Fibroblast of lung (primary cell): ENCODE measurements at regions not wholly inside any gene's neighbourhood (a gene's known extent, or its start where the extent isn't known, plus 50 kb on each side); places are given as distances from the start of the nearest gene placed in this dataset.

ENCODE experiments used
- DNase-seq, 2 donors: peaks; one replicate each; pipeline versions ENCODE4 v3.0.0 to v3.0.0-alpha.2; 2010; ENCODE audit warnings: low read depth in 2 of 2
- H2AFZ ChIP-seq: 2 replicates; pipeline ENCODE4 v1.5.1; 2012; ENCODE audit warnings: low read length, control low read depth, inconsistent platforms
- H3K27ac ChIP-seq: 2 replicates; pipeline ENCODE4 v1.5.1; 2011; ENCODE audit warnings: low read length, control low read depth; ENCODE audit not compliant: insufficient read depth
- H3K27me3 ChIP-seq: 2 replicates; pipeline ENCODE4 v1.5.1; 2011; ENCODE audit warnings: mild to moderate bottlenecking, low read length; ENCODE audit not compliant: control insufficient read depth, insufficient read depth
- H3K36me3 ChIP-seq: 2 replicates; pipeline ENCODE4 v1.5.1; 2011; ENCODE audit warnings: low read length; ENCODE audit not compliant: control insufficient read depth, insufficient read depth
- H3K4me1 ChIP-seq: 2 replicates; pipeline ENCODE4 v1.5.1; 2011; ENCODE audit warnings: low read length; ENCODE audit not compliant: control insufficient read depth, insufficient read depth; ENCODE audit errors: extremely low read depth
- H3K4me2 ChIP-seq: 2 replicates; pipeline ENCODE4 v1.5.1; 2011; ENCODE audit warnings: low read length, control low read depth; ENCODE audit not compliant: insufficient read depth; ENCODE audit errors: extremely low read depth
- H3K4me3 ChIP-seq, 4 experiments: fragments of 200-600 bp in 1 of 4; sonication (generic) in 1 of 4; replicated peaks in 1 of 4; 2 replicates each; pipeline ENCODE4 v1.5.1; 2011 to 2016; ENCODE audit warnings: low read length in 4 of 4, low read depth in 3 of 4, mild to moderate bottlenecking in 3 of 4, control low read depth in 2 of 4, inconsistent platforms in 1 of 4, mixed read lengths in 1 of 4; ENCODE audit not compliant: insufficient read depth in 1 of 4; ENCODE audit errors: control extremely low read depth in 1 of 4
- H3K79me2 ChIP-seq: 2 replicates; pipeline ENCODE4 v1.5.1; 2012; ENCODE audit warnings: mild to moderate bottlenecking, low read length, inconsistent platforms; ENCODE audit not compliant: control insufficient read depth, insufficient read depth
- H3K9ac ChIP-seq: 2 replicates; pipeline ENCODE4 v1.5.1; 2011; ENCODE audit warnings: mild to moderate bottlenecking, low read length, control low read depth; ENCODE audit not compliant: insufficient read depth
- H3K9me3 ChIP-seq: 2 replicates; pipeline ENCODE4 v1.5.1; 2012; ENCODE audit warnings: low read depth, low read length; ENCODE audit not compliant: control insufficient read depth, insufficient read depth
- H4K20me1 ChIP-seq: 2 replicates; pipeline ENCODE4 v1.5.1; 2011; ENCODE audit warnings: low read length; ENCODE audit not compliant: control insufficient read depth, insufficient read depth; ENCODE audit errors: extremely low read depth
- CTCF ChIP-seq, 2 donors: IDR thresholded peaks in 1 of 2; conservative IDR thresholded peaks in 1 of 2; 1 replicate in 1 of 2; 2 replicates in 1 of 2; pipeline ENCODE4 v1.5.1; 2011 to 2012; ENCODE audit warnings: low read length in 2 of 2, control low read depth in 1 of 2, inconsistent platforms in 1 of 2, low read depth in 1 of 2, mild to moderate bottlenecking in 1 of 2
- EZH2 ChIP-seq: IDR thresholded peaks from 2 replicates; pipeline ENCODE4 v1.5.1; 2012; ENCODE audit warnings: low read length, control low read depth, mild to moderate bottlenecking; ENCODE audit errors: missing control alignments

DNA sequence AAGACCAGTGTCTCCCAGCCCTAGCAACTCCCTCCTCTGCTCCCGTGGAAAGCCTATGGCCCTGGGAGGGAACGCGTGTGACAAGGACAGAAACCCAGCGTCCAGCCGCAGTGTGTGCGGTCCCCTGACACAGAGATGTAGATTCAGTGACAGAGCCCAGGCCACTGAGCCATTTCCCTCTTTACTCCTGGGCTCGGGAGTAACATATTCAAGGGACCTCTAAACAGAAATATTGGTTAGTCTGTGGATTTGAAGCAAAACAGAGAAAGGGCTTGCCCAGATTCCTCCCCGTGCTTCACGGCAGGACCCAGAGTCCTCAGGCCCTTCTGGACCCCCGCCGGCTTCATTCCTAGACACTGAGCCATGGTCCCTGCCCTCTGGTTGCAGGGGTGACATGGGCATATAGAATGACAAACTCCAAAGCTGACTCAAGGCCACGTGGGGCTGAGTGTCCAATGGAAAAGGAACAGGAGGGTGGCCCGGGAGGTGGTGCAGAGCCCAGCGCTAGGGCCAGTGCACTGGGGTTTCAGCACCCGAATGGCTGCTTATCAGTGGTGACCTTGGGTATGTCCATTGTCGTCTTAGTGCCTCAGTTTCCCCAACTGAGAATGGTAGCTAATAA, 248.2 kb downstream of the QKI start:
- Histone ChIP-seq H4K20me1 (no peaks in the 10 kb centered on the region), H3K4me1 (no peaks in the 10 kb centered on the region), H3K27me3 (no peaks in the 10 kb centered on the region), H3K9me3 (no peaks in the 10 kb centered on the region), H3K79me2 (no peaks in the 10 kb centered on the region), H3K27ac (no peak overlapping the region), H3K4me2 (no peak overlapping the region), H3K4me3 (no peak overlapping the region), H3K9ac (no peak overlapping the region), H3K36me3 (no peaks in the 10 kb centered on the region), H2AFZ (no peak overlapping the region)
- TF ChIP-seq EZH2, result no peak
- TF ChIP-seq CTCF (conservative IDR thresholded peaks at IDR 0.05 in 1 of 2, IDR thresholded peaks at IDR 0.05 in 1 of 2; ENCODE audit: low read depth in 1 of 2, low read length in 2 of 2), result no peak
- no peak for DNase-seq

- no peaks in the 10 kb centered on the region for H3K27me3 ChIP-seq
- H3K79me2 ChIP-seq, result no peaks in the 10 kb centered on the region
- no peak overlapping the region for H3K4me3 ChIP-seq
- H3K9me3 ChIP-seq, result no peaks in the 10 kb centered on the region
- TF ChIP-seq CTCF (conservative IDR thresholded peaks at IDR 0.05 in 1 of 2, IDR thresholded peaks at IDR 0.05 in 1 of 2; ENCODE audit: low read depth in 1 of 2, low read length in 2 of 2), result no peak
- no peak for TF ChIP-seq EZH2
- H3K4me2 ChIP-seq, result no peak overlapping the region
- DNase-seq, result no peak
- H2AFZ ChIP-seq, result no peak overlapping the region
- no peaks in the 10 kb centered on the region for H4K20me1 ChIP-seq
- H3K9ac ChIP-seq, result no peak overlapping the region
- H3K4me1 ChIP-seq, result no peaks in the 10 kb centered on the region
- no peak overlapping the region for H3K27ac ChIP-seq
- H3K36me3 ChIP-seq, result no peaks in the 10 kb centered on the region
Observed at GRCh38 chr6:163661272-163661671, 246.8 kb downstream of the QKI start.

DNA sequence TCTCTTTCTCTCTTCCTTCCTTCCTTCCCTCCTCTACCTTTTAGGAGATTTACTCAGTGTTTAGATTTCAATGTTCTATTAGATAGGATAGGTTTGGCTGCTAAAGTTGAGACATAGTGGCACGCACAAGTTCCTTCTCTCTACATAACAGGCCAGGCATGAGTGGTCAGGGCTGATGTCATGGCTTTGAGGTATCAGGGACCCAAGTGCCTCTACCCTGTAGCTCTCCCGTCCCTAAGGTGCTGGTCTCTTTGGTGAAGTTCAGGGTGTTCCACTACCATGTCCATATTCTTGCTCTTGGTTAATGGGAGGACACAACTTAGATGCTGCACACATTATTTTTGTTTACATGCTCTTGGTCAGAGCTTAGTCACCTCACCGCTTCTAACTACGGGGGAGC, 245.3 kb downstream of the QKI start:
- H3K9me3 ChIP-seq, result no peaks in the 10 kb centered on the region
- no peak overlapping the region for H3K4me3 ChIP-seq
- H3K4me1 ChIP-seq, result no peaks in the 10 kb centered on the region
- H3K9ac ChIP-seq, result no peak overlapping the region
- no peak overlapping the region for H3K27ac ChIP-seq
- no peak overlapping the region for H2AFZ ChIP-seq
- TF ChIP-seq EZH2 (no peak), CTCF (conservative IDR thresholded peaks at IDR 0.05 in 1 of 2, IDR thresholded peaks at IDR 0.05 in 1 of 2; ENCODE audit: low read depth in 1 of 2, low read length in 2 of 2) (no peak)
- H3K27me3 ChIP-seq, result no peaks in the 10 kb centered on the region
- no peak overlapping the region for H3K4me2 ChIP-seq
- DNase-seq, result no peak
- H4K20me1 ChIP-seq, result no peaks in the 10 kb centered on the region
- no peaks in the 10 kb centered on the region for H3K79me2 ChIP-seq
- H3K36me3 ChIP-seq, result no peaks in the 10 kb centered on the region
